Lower leg skin (tissue), 4 donors: ENCODE measurements at regions not wholly inside any gene's neighbourhood (a gene's known extent, or its start where the extent isn't known, plus 50 kb on each side); places are given as distances from the start of the nearest gene placed in this dataset.

Experiments
- DNase-seq, 2 donors: peaks; one replicate each; pipeline ENCODE4 v3.0.0-alpha.2; 2019; ENCODE audit warnings: low spot score in 2 of 2
- H3K4me3 ChIP-seq: fragments of 200-600 bp; sonication (generic); 2 replicates; pipeline ENCODE4 v1.5.1; 2017; ENCODE audit warnings: mild to moderate bottlenecking, low read depth; ENCODE audit not compliant: poor library complexity, severe bottlenecking
- POLR2A ChIP-seq, 2 donors: fragments of 450-650 bp; IDR thresholded peaks; one replicate each; pipeline ENCODE4 v1.6.1; 2016 to 2017; ENCODE audit warnings: antibody characterized with exemption in 2 of 2, mild to moderate bottlenecking in 1 of 2, moderate library complexity in 1 of 2
- WGBS, 2 donors: methylation state at CpG; one replicate each; pipeline ENCODE4 v1.1.5; 2018; 5-methylcytosine and 5-hydroxymethylcytosine counted together
- intact Hi-C: fragments of 100-400 bp; cut with DNase I; formaldehyde crosslinking; loops from one replicate; pipeline ENCODE4 v1.15.0; 2023; ENCODE audit warnings: low total_unique reads
- TF ChIP-seq, protein P1 (sequence below), 3 donors: fragments of 450-650 bp; IDR thresholded peaks; one replicate each; pipeline ENCODE4 v1.5.1; 2016; ENCODE audit warnings: antibody characterized with exemption in 3 of 3, mild to moderate bottlenecking in 3 of 3, moderate library complexity in 2 of 3

DNA sequence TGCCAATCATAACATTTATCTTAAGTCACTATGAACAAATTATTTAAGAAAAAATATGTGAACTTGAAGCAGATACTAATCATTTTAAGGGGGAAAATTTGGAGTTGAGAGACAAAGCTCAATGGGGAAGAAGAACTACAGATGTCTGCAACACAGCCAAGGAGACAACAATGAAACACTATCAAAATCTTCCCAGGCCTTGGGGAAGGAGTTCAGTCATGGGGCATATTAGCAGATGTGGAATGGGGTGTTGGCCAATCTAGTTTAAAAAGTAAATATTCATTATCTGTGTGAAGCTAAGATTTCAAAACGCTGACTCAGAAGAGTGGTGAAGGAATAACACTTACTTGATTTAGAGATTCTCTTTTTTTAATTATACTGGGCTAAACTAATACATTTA is 671.6 kb upstream of the ZP4 start:
- no peak for DNase-seq
- TF ChIP-seq POLR2A (IDR thresholded peaks at IDR 0.05) = no peak
- TF ChIP-seq, protein P1, sequence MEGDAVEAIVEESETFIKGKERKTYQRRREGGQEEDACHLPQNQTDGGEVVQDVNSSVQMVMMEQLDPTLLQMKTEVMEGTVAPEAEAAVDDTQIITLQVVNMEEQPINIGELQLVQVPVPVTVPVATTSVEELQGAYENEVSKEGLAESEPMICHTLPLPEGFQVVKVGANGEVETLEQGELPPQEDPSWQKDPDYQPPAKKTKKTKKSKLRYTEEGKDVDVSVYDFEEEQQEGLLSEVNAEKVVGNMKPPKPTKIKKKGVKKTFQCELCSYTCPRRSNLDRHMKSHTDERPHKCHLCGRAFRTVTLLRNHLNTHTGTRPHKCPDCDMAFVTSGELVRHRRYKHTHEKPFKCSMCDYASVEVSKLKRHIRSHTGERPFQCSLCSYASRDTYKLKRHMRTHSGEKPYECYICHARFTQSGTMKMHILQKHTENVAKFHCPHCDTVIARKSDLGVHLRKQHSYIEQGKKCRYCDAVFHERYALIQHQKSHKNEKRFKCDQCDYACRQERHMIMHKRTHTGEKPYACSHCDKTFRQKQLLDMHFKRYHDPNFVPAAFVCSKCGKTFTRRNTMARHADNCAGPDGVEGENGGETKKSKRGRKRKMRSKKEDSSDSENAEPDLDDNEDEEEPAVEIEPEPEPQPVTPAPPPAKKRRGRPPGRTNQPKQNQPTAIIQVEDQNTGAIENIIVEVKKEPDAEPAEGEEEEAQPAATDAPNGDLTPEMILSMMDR (IDR thresholded peaks at IDR 0.05) = no peak
- no peak overlapping the region for H3K4me3 ChIP-seq
- WGBS, 2 donors = 38 to 40% methylated on average over 1 of the region's 1 CpG
- intact Hi-C loops = no loop called here

DNA sequence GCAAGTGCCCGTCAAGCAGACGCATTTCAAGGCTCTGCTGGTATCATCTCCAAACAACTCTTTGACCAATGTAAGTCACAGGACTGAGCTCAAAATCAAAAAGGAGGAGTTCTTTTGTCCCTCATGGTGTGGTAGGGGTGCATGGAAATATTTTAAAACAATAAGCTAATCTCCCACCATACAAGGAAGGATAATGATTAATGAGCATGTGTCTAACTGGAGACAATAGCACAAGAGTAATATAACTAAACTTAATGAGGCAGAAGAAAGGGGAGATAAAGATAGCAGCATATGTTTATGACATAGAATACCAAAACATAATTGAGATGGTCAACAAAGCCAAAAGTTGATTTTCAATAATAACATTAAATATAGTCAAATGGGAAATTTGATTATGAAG is 668.0 kb upstream of the ZP4 start:
- 94 to 96% methylated on average over 2 of the region's 2 CpGs for WGBS, 2 donors
- TF ChIP-seq, protein P1 (IDR thresholded peaks at IDR 0.05) = no peak
- TF ChIP-seq POLR2A (IDR thresholded peaks at IDR 0.05) = no peak
- H3K4me3 ChIP-seq = no peak overlapping the region
- no peak for DNase-seq
- intact Hi-C loops = no loop called here

DNA sequence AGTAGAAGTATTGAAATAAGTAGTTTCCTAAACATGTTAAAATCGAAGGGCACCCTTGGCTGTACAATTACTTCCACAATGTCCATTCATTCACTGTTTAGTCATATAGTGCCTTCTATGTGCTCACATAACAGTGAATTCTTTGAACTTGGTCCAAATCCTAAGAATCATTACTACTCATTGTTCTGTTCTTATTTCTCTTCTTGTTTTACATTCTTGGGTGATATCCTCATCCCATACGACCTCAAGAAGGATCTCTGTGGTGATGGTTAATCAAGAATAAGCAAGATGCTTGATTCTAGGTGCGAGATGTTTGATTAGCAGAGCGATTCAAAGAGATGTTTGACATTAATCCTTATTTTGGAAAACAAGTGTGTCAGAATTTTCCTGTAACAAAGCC is 667.4 kb upstream of the ZP4 start:
- intact Hi-C loops = no loop called here
- no peak overlapping the region for H3K4me3 ChIP-seq
- no peak for DNase-seq
- 62% methylated on average over 4 of the region's 4 CpGs for WGBS, 2 donors
- TF ChIP-seq POLR2A (IDR thresholded peaks at IDR 0.05) = no peak

DNA sequence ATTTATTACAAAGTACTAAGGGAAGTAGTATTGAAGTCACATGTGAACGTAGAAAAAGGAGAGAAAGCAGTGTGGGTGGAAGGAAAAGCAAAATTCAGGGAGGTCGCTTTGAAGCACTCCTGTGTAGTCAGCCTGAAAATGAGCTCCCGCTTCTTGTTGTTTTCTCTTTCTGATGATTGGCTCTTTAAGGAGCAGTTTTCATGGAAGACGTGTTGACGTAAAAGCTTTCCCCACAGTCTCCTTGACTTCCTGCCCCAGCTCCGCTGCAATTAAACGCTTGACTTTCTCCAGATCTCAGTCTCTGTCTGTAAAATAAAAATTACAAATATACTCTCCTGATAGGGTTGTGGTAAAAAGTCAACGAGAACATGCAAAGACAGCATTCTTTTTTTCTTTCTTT is 661.5 kb upstream of the ZP4 start:
- DNase-seq = no peak
- 74% methylated on average over 8 of the region's 8 CpGs for WGBS, 2 donors
- TF ChIP-seq, protein P1 (IDR thresholded peaks at IDR 0.05) = no peak
- TF ChIP-seq POLR2A (IDR thresholded peaks at IDR 0.05) = no peak
- intact Hi-C loops = no loop called here
- H3K4me3 ChIP-seq = no peak overlapping the region

DNA sequence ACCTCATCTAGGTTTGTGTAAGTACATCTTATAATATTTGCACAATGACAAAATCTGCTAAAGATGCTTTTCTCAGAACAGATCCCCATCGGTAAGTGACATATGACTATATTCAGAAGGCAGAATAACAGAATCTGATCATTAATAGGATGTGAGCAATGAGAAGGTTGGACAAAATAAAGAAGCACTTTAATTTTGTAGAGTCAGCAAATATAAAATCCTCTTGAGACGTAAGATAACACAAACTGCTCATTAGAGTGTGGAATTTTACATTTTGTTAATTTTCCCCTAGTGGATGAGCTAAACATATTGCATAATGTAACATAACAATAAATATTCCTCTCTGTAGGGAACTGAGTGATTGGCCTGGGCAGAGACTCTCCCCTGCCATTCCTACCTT is 658.4 kb upstream of the ZP4 start:
- no peak overlapping the region for H3K4me3 ChIP-seq
- no peak for DNase-seq
- TF ChIP-seq POLR2A (IDR thresholded peaks at IDR 0.05) = no peak
- TF ChIP-seq, protein P1 (IDR thresholded peaks at IDR 0.05) = no peak
- WGBS, 2 donors = 86 to 90% methylated on average over 2 of the region's 2 CpGs
- intact Hi-C loops = no loop called here

DNA sequence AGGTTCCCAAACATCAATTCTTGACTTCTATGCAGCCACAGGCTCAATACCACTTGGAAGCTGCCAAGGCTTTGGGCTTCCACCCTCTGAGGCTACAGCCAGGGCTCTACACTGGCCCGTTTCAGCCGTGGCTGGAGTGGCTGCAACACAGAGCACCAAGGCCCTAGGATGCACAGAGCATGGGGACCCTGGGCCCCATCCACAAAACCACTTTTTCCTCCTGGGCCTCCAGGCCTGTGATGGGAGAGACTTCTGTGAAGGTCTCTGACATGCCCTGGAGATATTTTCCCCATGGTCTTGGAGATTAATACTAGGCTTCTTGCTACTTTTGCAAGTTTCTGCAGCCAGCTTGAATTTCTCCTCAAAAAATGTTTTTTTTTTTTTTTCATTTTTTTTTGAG is 655.4 kb upstream of the ZP4 start:
- intact Hi-C loops = no loop called here

More for the DNA sequence above, 655.4 kb upstream of the ZP4 start:
- no peak for DNase-seq
- 70 to 75% methylated on average over 2 of the region's 2 CpGs for WGBS, 2 donors
- no peak for TF ChIP-seq POLR2A (IDR thresholded peaks at IDR 0.05)
- TF ChIP-seq, protein P1 (IDR thresholded peaks at IDR 0.05) = no peak
- no peak overlapping the region for H3K4me3 ChIP-seq
